Stimulated activated CD4-positive, alpha-beta T cell treated with anti-CD3 and anti-CD28 coated beads, TNF-alpha, amount 100 ng/mL, for 1 hour (primary cell): ENCODE measurements at regions not wholly inside any gene's neighbourhood (a gene's known extent, or its start where the extent isn't known, plus 50 kb on each side); places are given as distances from the start of the nearest gene placed in this dataset.

ENCODE experiments used
- DNase-seq, 3 donors: peaks; one replicate each; pipeline ENCODE4 v3.0.0-alpha.2; 2020; ENCODE audit warnings: low read depth in 3 of 3, low spot score in 1 of 3

GRCh38 chr5:175805256-175806011 lies 65.9 kb upstream of the CPLX2 start:
- DNase-seq, result no peak

- DNase-seq, result no peak
These were observed 62.7 kb upstream of the CPLX2 start for GRCh38 chr5:175808711-175809110.

DNA sequence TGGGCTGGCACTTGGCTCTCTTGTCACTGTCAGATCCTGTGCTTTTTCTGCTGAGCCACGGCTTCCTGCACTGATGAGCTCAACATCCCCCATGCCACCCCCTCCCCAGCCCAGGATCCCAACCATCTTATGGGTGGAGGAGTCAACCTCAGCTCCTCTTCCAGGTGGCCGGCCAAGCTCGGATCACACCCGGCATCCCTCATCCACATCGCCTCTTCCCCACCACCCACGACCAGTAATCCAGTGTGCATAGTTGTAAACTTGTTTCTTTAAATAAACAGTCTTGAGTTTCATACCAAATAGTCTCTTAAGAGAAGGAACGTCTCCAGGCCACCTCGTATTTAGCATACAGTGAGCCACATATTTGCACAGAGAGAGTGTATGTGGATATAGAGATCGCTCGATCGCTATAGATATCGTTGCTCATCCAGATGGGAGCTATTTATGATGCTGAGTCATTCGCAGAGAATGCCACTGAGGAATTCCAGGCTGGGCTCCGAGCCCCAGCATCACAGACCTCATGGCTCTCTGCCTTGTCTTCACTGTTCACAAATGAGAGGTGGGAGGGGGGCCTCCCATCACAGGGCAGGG lies 61.8 kb upstream of the CPLX2 start:
- no peak for DNase-seq

DNA sequence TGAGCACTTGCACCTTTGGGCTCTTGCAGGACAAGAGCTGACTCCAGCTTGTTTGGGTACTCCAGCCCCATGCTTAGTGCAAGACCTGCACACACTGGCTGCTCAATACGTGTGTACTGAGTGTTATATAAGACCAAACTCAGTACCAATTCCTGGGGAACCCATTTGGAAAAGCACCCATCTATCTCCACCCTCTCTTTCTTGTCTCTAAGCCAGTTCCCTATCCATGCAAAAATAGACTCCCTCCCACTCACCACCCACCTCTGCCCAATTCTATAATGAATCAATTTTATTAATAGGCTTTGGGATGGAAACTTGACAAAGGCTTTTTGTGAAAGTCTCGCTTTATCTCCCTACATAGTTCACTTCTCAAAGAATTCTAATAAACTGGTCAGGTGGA lies 60.9 kb upstream of the CPLX2 start:
- DNase-seq, result no peak

DNA sequence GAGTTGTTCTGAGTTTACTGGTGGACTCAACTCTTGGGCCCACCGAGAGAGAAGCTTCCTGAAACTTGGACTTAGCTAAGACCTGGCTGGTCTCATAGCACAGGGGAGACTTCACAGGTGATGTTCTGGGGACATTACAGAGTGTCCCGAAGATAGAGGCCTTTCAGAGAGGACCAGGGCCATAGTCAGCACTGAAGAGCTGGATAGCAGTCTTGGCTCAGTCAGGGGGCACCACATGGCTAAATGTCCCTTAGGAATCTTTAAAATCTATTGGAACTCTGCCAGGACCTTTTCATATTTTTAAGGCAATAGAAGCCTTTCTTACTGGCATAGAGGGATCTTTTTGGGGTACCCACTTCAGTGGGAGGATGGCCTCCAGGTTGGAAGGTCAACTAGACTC lies 59.8 kb upstream of the CPLX2 start:
- DNase-seq, result no peak

DNA sequence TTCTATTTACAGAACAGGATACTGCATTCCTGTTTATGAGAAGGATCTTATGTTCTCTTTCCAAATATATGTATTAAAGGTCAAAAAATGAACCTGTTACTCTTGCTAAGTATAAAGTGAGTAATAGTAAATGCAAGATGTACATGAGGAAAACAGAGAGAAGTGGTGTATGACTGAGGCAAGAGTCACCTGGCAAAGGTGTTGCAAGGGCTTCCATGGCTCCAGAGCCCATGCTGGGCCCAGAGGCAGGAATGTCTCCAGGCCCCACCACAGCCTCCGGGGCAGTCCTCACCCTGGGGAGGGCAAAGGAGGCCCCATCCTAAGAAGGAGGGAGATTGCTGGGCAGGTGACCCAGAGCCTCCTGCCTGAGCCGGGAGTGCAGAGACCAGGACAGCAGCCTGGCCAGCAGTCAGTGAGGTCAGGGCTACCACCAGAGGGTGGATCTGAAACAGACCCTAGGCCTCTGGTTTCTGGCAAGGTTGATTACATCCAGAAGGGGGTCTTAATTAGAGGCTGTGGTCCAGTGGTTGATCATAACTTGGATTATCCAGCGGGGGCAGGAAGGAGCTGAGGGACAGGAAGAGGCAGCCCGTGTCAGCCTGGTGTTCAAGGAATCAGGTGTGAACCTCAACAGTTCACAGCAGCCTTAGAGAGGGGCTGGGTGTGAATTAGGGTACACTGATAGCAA lies 57.3 kb upstream of the CPLX2 start:
- no peak for DNase-seq

GRCh38 chr5:175814691-175815090 lies 56.7 kb upstream of the CPLX2 start:
- DNase-seq, result no peak

DNA sequence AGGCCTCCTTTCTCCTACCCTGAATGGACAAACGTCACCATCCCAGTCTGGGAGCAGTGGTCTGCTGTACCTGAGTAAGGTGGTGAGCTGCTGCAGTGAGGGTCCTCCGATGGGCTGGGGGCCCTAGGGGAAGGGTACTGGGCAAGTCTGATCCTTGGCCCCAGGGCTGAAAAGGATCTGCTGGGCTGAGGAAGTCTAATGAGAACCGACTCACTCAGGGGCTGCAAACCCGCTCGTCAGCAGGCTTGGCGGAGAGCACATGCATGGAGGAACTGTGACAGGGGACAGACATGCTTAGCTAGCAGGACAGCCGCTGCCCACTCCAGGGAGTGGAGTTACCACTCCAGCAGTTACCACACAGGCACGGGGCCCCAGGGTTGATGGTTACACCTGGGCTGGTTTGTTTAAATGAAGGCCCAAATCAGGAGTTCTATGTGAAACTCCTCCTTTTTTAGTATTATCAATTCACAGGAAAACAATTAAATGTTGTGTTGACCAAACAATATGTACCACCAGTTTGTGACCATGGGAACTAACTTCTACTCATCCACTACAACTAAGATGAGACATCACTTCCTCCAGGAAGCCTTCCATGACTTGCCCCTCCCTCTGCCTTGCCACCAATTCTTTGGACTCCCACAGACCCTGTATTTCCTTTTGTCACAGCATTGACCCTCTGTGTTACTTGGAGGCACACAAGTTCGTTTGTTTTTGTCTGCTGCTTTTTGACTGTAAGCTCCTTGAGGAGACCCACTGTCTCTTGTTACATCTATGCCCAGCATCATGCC lies 56.1 kb upstream of the CPLX2 start:
- DNase-seq, result no peak

GRCh38 chr5:175816348-175816747 lies 55.0 kb upstream of the CPLX2 start:
- DNase-seq, result no peak

- DNase-seq, result no peak
These were observed 52.3 kb upstream of the CPLX2 start for GRCh38 chr5:175819090-175819425.

- DNase-seq, result no peak
These were observed 51.1 kb upstream of the CPLX2 start for GRCh38 chr5:175820230-175820629.
